ENCODE measurements at regions not wholly inside any gene's neighbourhood (a gene's known extent, or its start where the extent isn't known, plus 50 kb on each side); places are given as distances from the start of the nearest gene placed in this dataset.

GRCh38 chr9:119588874-119589744, 219.9 kb upstream of the BRINP1 start:
- H3K4me3 ChIP-seq = no peak overlapping the region

DNA sequence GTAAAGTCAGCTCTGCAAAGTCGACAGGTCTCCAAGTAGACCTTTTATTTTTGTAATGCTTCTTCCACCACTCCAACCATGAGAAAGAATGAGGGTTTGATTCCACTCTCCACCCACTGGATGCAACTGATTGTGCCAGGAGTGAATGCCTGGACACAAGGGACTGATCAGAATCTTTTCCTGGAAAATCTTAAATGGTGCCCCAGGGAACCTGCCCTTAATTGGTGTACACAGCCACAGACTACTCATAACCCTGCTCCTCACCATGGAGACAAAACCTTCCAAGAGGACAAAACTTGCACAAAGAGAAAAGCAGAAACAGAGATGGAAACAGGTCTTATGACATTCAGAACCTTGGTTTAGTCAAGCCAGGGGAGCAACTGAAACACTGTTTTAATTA, 208.6 kb upstream of the BRINP1 start:
- Histone ChIP-seq H3K27me3 (ENCODE audit: low read depth) (no peaks in the 10 kb centered on the region), H3K4me1 (no peaks in the 10 kb centered on the region), H3K36me3 (no peaks in the 10 kb centered on the region), H3K27ac (no peak overlapping the region), H3K4me3 (no peak overlapping the region), H3K9me3 (no peaks in the 10 kb centered on the region)
- intact Hi-C loops (cut with DNase I) = no loop called here
- ATAC-seq = no peak
- TF ChIP-seq, protein P1, sequence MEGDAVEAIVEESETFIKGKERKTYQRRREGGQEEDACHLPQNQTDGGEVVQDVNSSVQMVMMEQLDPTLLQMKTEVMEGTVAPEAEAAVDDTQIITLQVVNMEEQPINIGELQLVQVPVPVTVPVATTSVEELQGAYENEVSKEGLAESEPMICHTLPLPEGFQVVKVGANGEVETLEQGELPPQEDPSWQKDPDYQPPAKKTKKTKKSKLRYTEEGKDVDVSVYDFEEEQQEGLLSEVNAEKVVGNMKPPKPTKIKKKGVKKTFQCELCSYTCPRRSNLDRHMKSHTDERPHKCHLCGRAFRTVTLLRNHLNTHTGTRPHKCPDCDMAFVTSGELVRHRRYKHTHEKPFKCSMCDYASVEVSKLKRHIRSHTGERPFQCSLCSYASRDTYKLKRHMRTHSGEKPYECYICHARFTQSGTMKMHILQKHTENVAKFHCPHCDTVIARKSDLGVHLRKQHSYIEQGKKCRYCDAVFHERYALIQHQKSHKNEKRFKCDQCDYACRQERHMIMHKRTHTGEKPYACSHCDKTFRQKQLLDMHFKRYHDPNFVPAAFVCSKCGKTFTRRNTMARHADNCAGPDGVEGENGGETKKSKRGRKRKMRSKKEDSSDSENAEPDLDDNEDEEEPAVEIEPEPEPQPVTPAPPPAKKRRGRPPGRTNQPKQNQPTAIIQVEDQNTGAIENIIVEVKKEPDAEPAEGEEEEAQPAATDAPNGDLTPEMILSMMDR (IDR thresholded peaks at IDR 0.05) = no peak
- DNase-seq = no peak

More at GRCh38 chr9:119588874-119589744, 219.9 kb upstream of the BRINP1 start:
- no peaks in the 10 kb centered on the region for H3K27me3 ChIP-seq (ENCODE audit: low read depth)
- H3K36me3 ChIP-seq = no peaks in the 10 kb centered on the region
- intact Hi-C loops (cut with DNase I) = no loop called here
- no peak overlapping the region for H3K27ac ChIP-seq
- TF ChIP-seq, protein P1 (IDR thresholded peaks at IDR 0.05) = no peak
- DNase-seq (no peak), ATAC-seq (no peak)
- H3K4me1 ChIP-seq = no peaks in the 10 kb centered on the region
- H3K9me3 ChIP-seq = no peaks in the 10 kb centered on the region

- H3K9me3 ChIP-seq = no peaks in the 10 kb centered on the region
Observed at GRCh38 chr9:119559986-119560385, 190.8 kb upstream of the BRINP1 start.

DNA sequence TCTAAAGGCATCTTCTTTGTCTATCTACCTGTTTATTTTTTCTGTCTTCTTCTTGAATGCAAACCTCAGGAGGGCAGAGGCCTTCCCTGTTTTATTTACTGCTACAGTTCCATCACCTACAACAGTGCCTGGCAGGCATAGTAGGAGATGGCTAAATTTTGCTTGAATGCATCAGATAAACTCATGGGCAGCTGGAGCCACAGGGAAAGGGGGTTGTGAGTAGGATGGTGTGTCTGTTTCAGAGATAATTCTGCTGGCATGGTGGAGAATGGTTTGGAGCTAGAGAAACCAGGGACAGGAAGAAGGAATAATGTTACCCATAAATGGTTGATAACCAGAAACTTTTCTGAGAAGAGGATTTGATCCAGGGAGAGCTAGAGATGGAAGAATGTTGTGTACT, 189.8 kb upstream of the BRINP1 start:
- no peaks in the 10 kb centered on the region for H3K27me3 ChIP-seq (ENCODE audit: low read depth)
- DNase-seq = no peak
- H3K4me3 ChIP-seq = no peak overlapping the region
- H3K36me3 ChIP-seq = no peaks in the 10 kb centered on the region
- ATAC-seq = no peak
- H3K27ac ChIP-seq = no peak overlapping the region
- no peaks in the 10 kb centered on the region for H3K9me3 ChIP-seq
- TF ChIP-seq, protein P1 (IDR thresholded peaks at IDR 0.05) = no peak
- intact Hi-C loops (cut with DNase I) = no loop called here
- H3K4me1 ChIP-seq = peaks cover 8% of the 10 kb centered on the region

More at GRCh38 chr9:119559986-119560385, 190.8 kb upstream of the BRINP1 start:
- DNase-seq (no peak), ATAC-seq (no peak)
- Histone ChIP-seq H3K4me3 (no peak overlapping the region), H3K27me3 (ENCODE audit: low read depth) (no peaks in the 10 kb centered on the region), H3K4me1 (peaks cover 8% of the 10 kb centered on the region), H3K36me3 (no peaks in the 10 kb centered on the region), H3K27ac (peak overlapping the region; percentile 41)
- TF ChIP-seq, protein P1 (IDR thresholded peaks at IDR 0.05) = no peak
- intact Hi-C loops (cut with DNase I) = no loop called here

- peak; percentile 78 for DNase-seq
- TF ChIP-seq, protein P1 (IDR thresholded peaks at IDR 0.05) = peak; percentile 96
- H3K4me3 ChIP-seq = peak overlapping the region; percentile 32
- peak; percentile 92 to 94 for ATAC-seq
- peak overlapping the region; percentile 63 for H3K27ac ChIP-seq
- H3K36me3 ChIP-seq = no peaks in the 10 kb centered on the region
- H3K4me1 ChIP-seq = peaks cover 8% of the 10 kb centered on the region
- intact Hi-C loops (cut with DNase I) = no loop called here
- H3K27me3 ChIP-seq (ENCODE audit: low read depth) = no peaks in the 10 kb centered on the region
- no peaks in the 10 kb centered on the region for H3K9me3 ChIP-seq
Observed at GRCh38 chr9:119556129-119556875, 187.1 kb upstream of the BRINP1 start.
